Astrocyte of the spinal cord (primary cell): ENCODE measurements at regions not wholly inside any gene's neighbourhood (a gene's known extent, or its start where the extent isn't known, plus 50 kb on each side); places are given as distances from the start of the nearest gene placed in this dataset.

Experiments used
- DNase-seq: peaks from one replicate; pipeline ENCODE4 v3.0.0; 2011; ENCODE audit warnings: low read depth, low spot score
- H3K4me3 ChIP-seq: 2 replicates; pipeline ENCODE4 v1.5.1; 2011; ENCODE audit warnings: low read depth, mild to moderate bottlenecking, low read length, moderate library complexity
- CTCF ChIP-seq: IDR thresholded peaks from 2 replicates; pipeline ENCODE4 v1.5.1; 2012; ENCODE audit warnings: low read depth, mild to moderate bottlenecking, low read length, inconsistent platforms
- in situ Hi-C: cut with HindIII; loops from 2 replicates; pipeline ENCODE4 v1.10.0; 2017; ENCODE audit warnings: low sequenced_read_pairs

GRCh38 chr7:136133551-136133950, 156.4 kb upstream of the MTPN start:
- H3K4me3 ChIP-seq: no peak overlapping the region
- TF ChIP-seq CTCF: no peak
- DNase-seq: peak; percentile 82
- in situ Hi-C loops: no loop called here

GRCh38 chr7:136131304-136131630, 154.1 kb upstream of the MTPN start:
- no peak for TF ChIP-seq CTCF
- H3K4me3 ChIP-seq: no peak overlapping the region
- in situ Hi-C loops: no loop called here
- DNase-seq: no peak

- in situ Hi-C loops: no loop called here
- no peak overlapping the region for H3K4me3 ChIP-seq
- no peak for DNase-seq
- no peak for TF ChIP-seq CTCF
Observed at GRCh38 chr7:136130511-136131303, 153.5 kb upstream of the MTPN start.

GRCh38 chr7:136128050-136128449, 150.9 kb upstream of the MTPN start:
- in situ Hi-C loops: no loop called here
- no peak for DNase-seq
- H3K4me3 ChIP-seq: no peak overlapping the region
- TF ChIP-seq CTCF: no peak

GRCh38 chr7:136123352-136123751, 146.2 kb upstream of the MTPN start:
- H3K4me3 ChIP-seq: no peak overlapping the region
- TF ChIP-seq CTCF: no peak
- in situ Hi-C loops: no loop called here
- DNase-seq: no peak

GRCh38 chr7:136122026-136122425, 144.9 kb upstream of the MTPN start:
- H3K4me3 ChIP-seq: no peak overlapping the region
- no peak for DNase-seq
- TF ChIP-seq CTCF: no peak
- in situ Hi-C loops: no loop called here
